A673 (cell line): ENCODE measurements at regions not wholly inside any gene's neighbourhood (a gene's known extent, or its start where the extent isn't known, plus 50 kb on each side); places are given as distances from the start of the nearest gene placed in this dataset.

Experiments
- BruUV-seq: library from RNA; stranded (reverse); fragments of 400-500 nt; replicated peaks from 2 replicates; lab custom pipeline; 2021; lab: Mats Ljungman, UMichigan
- CTCF ChIA-PET: fragments of 300-600 bp; sonication (Branson Sonifier 250); formaldehyde crosslinking; loops from one replicate; lab custom pipeline; 2022; ENCODE audit warnings: antibody characterized with exemption; lab: Charles Lee
- POLR2A ChIA-PET: fragments of 300-600 bp; sonication (Branson Sonifier 250); formaldehyde crosslinking; loops from one replicate; lab custom pipeline; 2022; ENCODE audit warnings: antibody characterized with exemption; ENCODE audit not compliant: low non-redundant PET; lab: Charles Lee
- DNase-seq: peaks from one replicate; pipeline ENCODE4 v3.0.0-alpha.2; 2015; ENCODE audit warnings: low spot score
- H3K27ac ChIP-seq: fragments of 200-600 bp; sonication (generic); 2 replicates; pipeline ENCODE4 v1.5.1; 2016; ENCODE audit warnings: mixed run types, low read depth, mild to moderate bottlenecking, mixed read lengths, antibody characterized with exemption, low read length; ENCODE audit not compliant: poor library complexity, severe bottlenecking
- H3K27me3 ChIP-seq: fragments of 200-600 bp; sonication (generic); replicated peaks from 2 replicates; pipeline ENCODE4 v1.6.1; 2017; ENCODE audit warnings: mixed run types, low read depth, mild to moderate bottlenecking, mixed read lengths, antibody characterized with exemption, low read length; ENCODE audit not compliant: insufficient read depth, poor library complexity
- H3K36me3 ChIP-seq: fragments of 200-600 bp; sonication (generic); 2 replicates; pipeline ENCODE4 v1.6.1; 2016; ENCODE audit warnings: mixed run types, mild to moderate bottlenecking, mixed read lengths, antibody characterized with exemption, low read length; ENCODE audit not compliant: insufficient read depth, poor library complexity, severe bottlenecking
- H3K4me1 ChIP-seq: fragments of 200-600 bp; sonication (generic); 2 replicates; pipeline ENCODE4 v1.6.1; 2017; ENCODE audit warnings: mixed run types, mild to moderate bottlenecking, mixed read lengths, antibody characterized with exemption, low read length; ENCODE audit not compliant: insufficient read depth, poor library complexity, severe bottlenecking
- H3K4me3 ChIP-seq: fragments of 200-600 bp; sonication (generic); 2 replicates; pipeline ENCODE4 v1.5.1; 2016; ENCODE audit warnings: low read depth, mixed run types, mild to moderate bottlenecking, mixed read lengths, low read length; ENCODE audit not compliant: poor library complexity, severe bottlenecking
- H3K9me3 ChIP-seq: fragments of 200-600 bp; sonication (generic); 2 replicates; pipeline ENCODE4 v1.6.1; 2016; ENCODE audit warnings: mixed run types, low read depth, mild to moderate bottlenecking, mixed read lengths, antibody characterized with exemption, low read length; ENCODE audit not compliant: poor library complexity, severe bottlenecking
- EZH2 ChIP-seq: fragments of 200-600 bp; sonication (generic); IDR thresholded peaks from 2 replicates; pipeline ENCODE4 v1.6.1; 2017; ENCODE audit warnings: borderline replicate concordance, low read depth, mild to moderate bottlenecking, mixed read lengths, antibody characterized with exemption, low read length; ENCODE audit not compliant: poor library complexity, severe bottlenecking
- intact Hi-C: fragments of 100-400 bp; cut with micrococcal nuclease; formaldehyde crosslinking; loops from one replicate; pipeline ENCODE4 v1.10.0; 2022; ENCODE audit not compliant: unreplicated experiment
- TF ChIP-seq, protein P1 (sequence below): fragments of 300-800, 200-600 bp; sonication (generic); conservative IDR thresholded peaks from 2 replicates; pipeline ENCODE4 v1.5.1; 2017; ENCODE audit warnings: low read depth, mild to moderate bottlenecking, antibody characterized with exemption, low read length, moderate library complexity, mixed read lengths

DNA sequence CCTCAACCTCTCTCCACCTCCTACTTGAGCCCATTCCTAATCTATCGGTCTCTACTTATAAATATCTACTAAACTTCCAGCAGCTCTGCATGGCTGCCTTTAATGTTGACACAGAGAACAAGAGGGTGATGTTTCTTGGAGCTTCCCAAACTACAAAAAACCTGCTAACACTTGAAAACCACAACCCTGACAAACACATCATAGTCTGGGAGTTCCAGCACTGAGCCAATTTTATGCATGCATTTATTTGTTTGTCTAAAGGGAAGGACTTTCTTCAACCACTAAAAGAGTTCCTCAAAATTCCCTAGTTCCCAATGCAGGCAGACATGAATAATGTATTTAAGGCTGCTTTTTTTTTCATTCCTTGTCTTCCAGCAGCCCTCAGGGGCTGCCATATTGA is 331.8 kb upstream of the XYLT1 start:
- Histone ChIP-seq H3K4me1 (no peaks in the 10 kb centered on the region), H3K27me3 (no peaks in the 10 kb centered on the region), H3K36me3 (no peaks in the 10 kb centered on the region), H3K9me3 (no peaks in the 10 kb centered on the region), H3K4me3 (no peak overlapping the region), H3K27ac (no peak overlapping the region)
- ChIA-PET CTCF (no interaction called here), POLR2A (no interaction called here)
- intact Hi-C loops: no loop called here
- TF ChIP-seq EZH2: no peak
- TF ChIP-seq, protein P1, sequence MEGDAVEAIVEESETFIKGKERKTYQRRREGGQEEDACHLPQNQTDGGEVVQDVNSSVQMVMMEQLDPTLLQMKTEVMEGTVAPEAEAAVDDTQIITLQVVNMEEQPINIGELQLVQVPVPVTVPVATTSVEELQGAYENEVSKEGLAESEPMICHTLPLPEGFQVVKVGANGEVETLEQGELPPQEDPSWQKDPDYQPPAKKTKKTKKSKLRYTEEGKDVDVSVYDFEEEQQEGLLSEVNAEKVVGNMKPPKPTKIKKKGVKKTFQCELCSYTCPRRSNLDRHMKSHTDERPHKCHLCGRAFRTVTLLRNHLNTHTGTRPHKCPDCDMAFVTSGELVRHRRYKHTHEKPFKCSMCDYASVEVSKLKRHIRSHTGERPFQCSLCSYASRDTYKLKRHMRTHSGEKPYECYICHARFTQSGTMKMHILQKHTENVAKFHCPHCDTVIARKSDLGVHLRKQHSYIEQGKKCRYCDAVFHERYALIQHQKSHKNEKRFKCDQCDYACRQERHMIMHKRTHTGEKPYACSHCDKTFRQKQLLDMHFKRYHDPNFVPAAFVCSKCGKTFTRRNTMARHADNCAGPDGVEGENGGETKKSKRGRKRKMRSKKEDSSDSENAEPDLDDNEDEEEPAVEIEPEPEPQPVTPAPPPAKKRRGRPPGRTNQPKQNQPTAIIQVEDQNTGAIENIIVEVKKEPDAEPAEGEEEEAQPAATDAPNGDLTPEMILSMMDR: no peak
- DNase-seq: no peak
- no TSS peak for BruUV-seq

DNA sequence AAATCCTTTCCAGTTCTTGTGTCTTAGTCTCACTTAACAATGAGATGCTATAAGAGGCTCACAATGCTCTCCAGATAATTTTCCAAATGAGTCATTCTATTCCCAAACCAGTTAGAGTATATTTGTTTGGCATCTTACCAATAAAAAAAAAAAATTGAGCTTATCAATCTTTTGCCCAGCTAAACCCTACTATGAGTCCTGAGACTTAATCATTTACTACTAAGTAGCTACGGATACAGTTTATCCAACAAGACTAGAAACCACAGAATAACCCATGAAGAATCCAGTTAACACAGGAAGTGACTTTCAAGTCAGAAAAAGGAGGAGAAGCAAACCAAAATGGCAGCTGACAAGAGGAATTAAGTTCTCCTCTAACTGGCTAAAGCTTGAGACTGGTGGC is 330.3 kb upstream of the XYLT1 start:
- no peaks in the 10 kb centered on the region for H3K4me1 ChIP-seq
- CTCF ChIA-PET: no interaction called here
- no peak overlapping the region for H3K27ac ChIP-seq
- no peaks in the 10 kb centered on the region for H3K27me3 ChIP-seq
- no peak overlapping the region for H3K4me3 ChIP-seq
- H3K9me3 ChIP-seq: no peaks in the 10 kb centered on the region
- intact Hi-C loops: no loop called here
- POLR2A ChIA-PET: no interaction called here
- TF ChIP-seq EZH2: no peak
- TF ChIP-seq, protein P1: no peak
- no TSS peak for BruUV-seq
- H3K36me3 ChIP-seq: no peaks in the 10 kb centered on the region
- no peak for DNase-seq

DNA sequence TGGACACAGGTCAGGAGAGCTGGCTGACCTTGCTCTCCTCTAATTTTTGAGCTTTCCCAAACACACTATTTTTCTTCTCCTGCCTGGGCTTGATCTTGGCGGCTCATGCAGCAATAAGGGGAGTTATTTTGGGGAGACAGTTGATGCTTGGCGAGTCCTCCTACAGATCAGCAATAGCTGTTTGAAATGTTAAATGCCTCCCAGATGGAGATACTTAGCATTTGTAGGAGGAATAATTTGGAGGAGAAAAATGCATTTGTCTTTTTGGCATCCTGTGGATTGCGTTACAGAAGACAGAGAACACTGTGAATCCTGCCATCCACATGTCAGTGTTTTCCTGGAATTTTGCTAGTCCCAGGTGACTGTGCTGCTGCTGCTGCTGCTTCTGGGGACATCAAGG is 328.0 kb upstream of the XYLT1 start:
- DNase-seq: no peak
- Histone ChIP-seq H3K9me3 (no peaks in the 10 kb centered on the region), H3K4me1 (no peaks in the 10 kb centered on the region), H3K27ac (no peak overlapping the region), H3K36me3 (no peaks in the 10 kb centered on the region), H3K27me3 (no peaks in the 10 kb centered on the region), H3K4me3 (no peak overlapping the region)
- CTCF ChIA-PET: no interaction called here
- POLR2A ChIA-PET: no interaction called here
- intact Hi-C loops: no loop called here
- no TSS peak for BruUV-seq
- TF ChIP-seq EZH2: no peak

DNA sequence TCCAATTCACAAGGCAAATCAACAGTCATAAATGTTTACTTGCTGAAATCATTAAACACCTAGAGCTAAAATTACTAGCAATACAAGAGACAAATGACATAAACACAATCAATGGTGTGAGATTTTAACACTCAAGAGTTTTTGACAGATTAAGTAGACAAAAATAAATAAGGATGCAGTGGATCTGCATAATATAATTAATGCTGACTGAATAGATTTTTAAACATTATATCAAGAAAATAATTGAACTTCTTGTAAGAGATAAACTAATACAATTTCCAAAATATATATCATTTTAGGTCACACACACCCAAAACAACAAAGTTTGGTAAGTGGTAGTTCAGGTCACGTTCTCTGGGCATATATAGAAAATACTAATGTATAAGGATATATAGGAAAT is 322.6 kb upstream of the XYLT1 start:
- Histone ChIP-seq H3K27ac (no peak overlapping the region), H3K36me3 (no peaks in the 10 kb centered on the region), H3K4me3 (no peak overlapping the region), H3K4me1 (no peaks in the 10 kb centered on the region), H3K9me3 (peaks cover 6% of the 10 kb centered on the region), H3K27me3 (no peaks in the 10 kb centered on the region)
- ChIA-PET CTCF (no interaction called here), POLR2A (no interaction called here)
- no TSS peak for BruUV-seq
- TF ChIP-seq EZH2: no peak
- TF ChIP-seq, protein P1: no peak
- DNase-seq: no peak
- intact Hi-C loops: no loop called here
